Osteocyte (in vitro differentiated cells): ENCODE measurements at regions not wholly inside any gene's neighbourhood (a gene's known extent, or its start where the extent isn't known, plus 50 kb on each side); places are given as distances from the start of the nearest gene placed in this dataset.

Source experiments
- DNase-seq: peaks from one replicate; pipeline ENCODE4 v3.0.0; 2021; ENCODE audit warnings: mixed read lengths; ENCODE audit not compliant: unreplicated experiment; ENCODE audit errors: extremely low spot score
- H3K27ac Mint-ChIP-seq: one replicate; pipeline ENCODE4 v1.8.0; 2021; ENCODE audit warnings: mild to moderate bottlenecking, mixed read lengths; ENCODE audit not compliant: unreplicated experiment
- H3K27me3 Mint-ChIP-seq: one replicate; pipeline ENCODE4 v1.8.0; 2021; ENCODE audit warnings: mixed read lengths; ENCODE audit not compliant: unreplicated experiment
- H3K36me3 Mint-ChIP-seq: one replicate; pipeline ENCODE4 v1.8.0; 2021; ENCODE audit warnings: mixed read lengths; ENCODE audit not compliant: unreplicated experiment
- H3K4me1 Mint-ChIP-seq: one replicate; pipeline ENCODE4 v1.8.0; 2021; ENCODE audit warnings: mixed read lengths; ENCODE audit not compliant: unreplicated experiment
- H3K4me3 Mint-ChIP-seq: one replicate; pipeline ENCODE4 v1.8.0; 2021; ENCODE audit warnings: mild to moderate bottlenecking, moderate library complexity, mixed read lengths; ENCODE audit not compliant: unreplicated experiment
- H3K9me3 Mint-ChIP-seq: one replicate; pipeline ENCODE4 v1.8.0; 2021; ENCODE audit warnings: mixed read lengths; ENCODE audit not compliant: unreplicated experiment
- CTCF ChIP-seq: fragments of 200-600 bp; sonication (generic); IDR thresholded peaks from 2 replicates; pipeline ENCODE4 v1.5.0; 2021; ENCODE audit warnings: antibody characterized with exemption, mild to moderate bottlenecking, moderate library complexity

DNA sequence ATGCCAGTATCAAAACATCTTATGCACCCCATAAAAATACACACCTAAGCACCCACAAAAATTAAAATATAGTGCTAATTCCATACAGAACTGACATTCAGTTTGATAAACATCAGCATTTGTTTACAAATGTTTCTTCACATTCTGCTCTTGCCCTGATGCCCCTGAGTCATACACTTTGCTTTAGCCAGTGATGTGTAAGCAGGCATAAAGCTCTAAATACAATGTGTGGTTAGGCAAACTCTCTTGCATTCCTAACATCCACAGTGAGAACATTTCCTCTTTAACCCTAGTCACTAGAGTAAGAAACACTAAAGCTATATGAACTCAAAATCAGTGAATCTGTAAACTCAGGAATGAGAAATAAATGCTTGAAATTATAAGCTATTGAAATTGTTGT lies 1060.7 kb downstream of the FAM181B start:
- H3K4me1 Mint-ChIP-seq = no peaks in the 10 kb centered on the region

DNA sequence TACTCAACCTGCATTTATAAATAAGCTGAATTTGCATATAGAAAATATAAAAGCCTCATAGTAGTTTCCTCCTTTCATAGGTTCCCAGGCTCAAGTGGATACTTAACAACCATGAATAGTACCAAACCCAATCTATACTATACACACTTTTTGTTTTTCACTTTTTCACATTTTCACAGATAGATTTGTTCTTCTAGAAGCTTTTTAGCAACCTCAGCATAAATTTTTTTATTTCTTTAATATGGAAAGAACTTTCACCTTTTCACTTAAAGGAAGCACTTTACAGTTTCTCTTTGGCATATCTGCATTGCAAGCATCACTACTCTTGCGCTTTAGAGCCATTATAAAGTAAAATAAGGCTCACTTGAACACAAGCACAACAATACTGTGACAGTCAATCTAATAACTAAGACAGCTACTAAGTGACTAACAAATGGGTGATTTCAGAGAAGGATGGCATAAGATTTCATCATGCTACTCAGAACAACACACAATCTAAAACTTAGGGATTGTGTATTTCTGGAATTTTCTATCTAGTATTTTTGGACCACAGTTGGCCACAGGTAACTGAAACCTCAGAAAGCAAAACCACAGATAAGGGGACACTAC lies 1063.6 kb downstream of the FAM181B start:
- TF ChIP-seq CTCF = no peak
- H3K27me3 Mint-ChIP-seq = peaks cover 12% of the 10 kb centered on the region
- no peaks in the 10 kb centered on the region for H3K9me3 Mint-ChIP-seq
- DNase-seq = no peak
- H3K4me3 Mint-ChIP-seq = no peak overlapping the region
- H3K36me3 Mint-ChIP-seq = no peaks in the 10 kb centered on the region
- no peaks in the 10 kb centered on the region for H3K4me1 Mint-ChIP-seq
- H3K27ac Mint-ChIP-seq = no peak overlapping the region

More for the DNA sequence above, 1060.7 kb downstream of the FAM181B start:
- DNase-seq = no peak
- Mint-ChIP-seq H3K36me3 (no peaks in the 10 kb centered on the region), H3K27me3 (peaks cover 3% of the 10 kb centered on the region), H3K27ac (no peak overlapping the region), H3K4me3 (no peak overlapping the region), H3K9me3 (peaks cover 15% of the 10 kb centered on the region)
- TF ChIP-seq CTCF = no peak

GRCh38 chr11:81658722-81659121 lies 1074.9 kb downstream of the FAM181B start:
- no peaks in the 10 kb centered on the region for H3K4me1 Mint-ChIP-seq
- no peak for DNase-seq
- no peak overlapping the region for H3K4me3 Mint-ChIP-seq

DNA sequence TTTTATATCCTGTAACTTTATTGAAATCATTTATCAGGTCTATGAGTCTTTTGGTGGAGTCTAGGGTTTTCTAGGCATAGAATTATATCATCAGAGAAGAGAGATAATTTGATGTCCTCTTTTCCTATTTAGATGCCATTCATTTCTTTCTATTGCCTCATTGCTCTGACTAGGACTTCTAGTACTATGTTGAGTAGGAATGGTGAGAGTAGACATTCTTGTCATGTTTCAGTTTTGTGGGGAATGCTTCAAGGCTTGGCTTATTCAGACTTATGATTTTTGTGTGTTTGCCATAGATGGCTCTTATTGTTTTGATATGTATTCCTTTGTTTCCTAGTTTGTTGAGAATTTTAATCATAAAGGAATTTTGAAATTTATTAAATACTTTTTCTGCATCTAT lies 1078.3 kb downstream of the FAM181B start:
- Mint-ChIP-seq H3K36me3 (no peaks in the 10 kb centered on the region), H3K27ac (no peak overlapping the region), H3K4me3 (no peak overlapping the region), H3K9me3 (peaks cover 12% of the 10 kb centered on the region), H3K4me1 (no peaks in the 10 kb centered on the region), H3K27me3 (peaks cover 14% of the 10 kb centered on the region)
- TF ChIP-seq CTCF = no peak
- no peak for DNase-seq

More at GRCh38 chr11:81658722-81659121, 1074.9 kb downstream of the FAM181B start:
- Mint-ChIP-seq H3K27ac (no peak overlapping the region), H3K36me3 (no peaks in the 10 kb centered on the region), H3K27me3 (peaks cover 17% of the 10 kb centered on the region), H3K9me3 (peaks cover 12% of the 10 kb centered on the region)
- peak; percentile 41 for TF ChIP-seq CTCF

- no peak overlapping the region for H3K4me3 Mint-ChIP-seq
- TF ChIP-seq CTCF = no peak
- peaks cover 46% of the 10 kb centered on the region for H3K27me3 Mint-ChIP-seq
- H3K4me1 Mint-ChIP-seq = peaks cover 6% of the 10 kb centered on the region
- H3K27ac Mint-ChIP-seq = no peak overlapping the region
- H3K36me3 Mint-ChIP-seq = no peaks in the 10 kb centered on the region
- H3K9me3 Mint-ChIP-seq = no peaks in the 10 kb centered on the region
- DNase-seq = no peak
Observed at GRCh38 chr11:81647374-81647773, 1086.3 kb downstream of the FAM181B start.
